Stomach (tissue), 8 donors: ENCODE measurements at regions not wholly inside any gene's neighbourhood (a gene's known extent, or its start where the extent isn't known, plus 50 kb on each side); places are given as distances from the start of the nearest gene placed in this dataset.

Experiments used
- DNase-seq, 2 donors: peaks; one replicate each; pipeline versions ENCODE4 v3.0.0 to v3.0.0-alpha.2; 2013 to 2019
- H3K27ac ChIP-seq, 5 donors: fragments of 200-600 bp in 4 of 5; sonication (generic) in 4 of 5; one replicate each; pipeline ENCODE4 v1.5.1; 2013 to 2019; ENCODE audit warnings: mild to moderate bottlenecking in 1 of 5, moderate library complexity in 1 of 5
- H3K27me3 ChIP-seq, 3 donors: fragments of 200-600 bp; sonication (generic); one replicate each; pipeline ENCODE4 v1.5.1; 2017 to 2019; ENCODE audit warnings: mixed run types in 1 of 3
- H3K36me3 ChIP-seq, 4 donors: fragments of 200-600 bp; sonication (generic); 1 replicate in 3 of 4; 2 replicates in 1 of 4; pipeline ENCODE4 v1.5.1; 2016 to 2019
- H3K4me1 ChIP-seq, 4 donors: fragments of 200-600 bp; sonication (generic); one replicate each; pipeline ENCODE4 v1.5.1; 2016 to 2019
- H3K4me3 ChIP-seq, 4 donors: fragments of 200-600 bp; sonication (generic) in 3 of 4; one replicate each; pipeline ENCODE4 v1.5.1; 2016 to 2019; ENCODE audit warnings: mild to moderate bottlenecking in 1 of 4
- H3K9me3 ChIP-seq, 4 donors: fragments of 200-600 bp; sonication (generic); one replicate each; pipeline ENCODE4 v1.5.1; 2016 to 2019
- CTCF ChIP-seq, 7 experiments: fragments of 450-650 bp in 4 of 7; fragments of 200-600 bp in 3 of 7; sonication (generic) in 3 of 7; IDR thresholded peaks; one replicate each; pipeline ENCODE4 v1.5.1; 2016 to 2019; ENCODE audit warnings: antibody characterized with exemption in 7 of 7, control low read depth in 2 of 7, mild to moderate bottlenecking in 1 of 7
- EP300 ChIP-seq: sonication (generic); formaldehyde crosslinking; IDR thresholded peaks from one replicate; pipeline ENCODE4 v1.6.1; 2017; ENCODE audit warnings: antibody characterized with exemption
- POLR2A ChIP-seq, 4 donors: fragments of 450-650 bp; IDR thresholded peaks; one replicate each; pipeline ENCODE4 v1.6.1; 2016; ENCODE audit warnings: antibody characterized with exemption in 4 of 4, control low read depth in 2 of 4, mild to moderate bottlenecking in 1 of 4, moderate library complexity in 1 of 4
- POLR2AphosphoS5 ChIP-seq, 3 donors: sonication (generic); formaldehyde crosslinking; IDR thresholded peaks; one replicate each; pipeline ENCODE4 v1.6.1; 2016; ENCODE audit warnings: antibody characterized with exemption in 3 of 3
- WGBS, 5 donors: extraction: QIAGEN DNeasy Blood & Tissue Kit in 3 of 5; methylation state at CpG; one replicate each; pipeline versions ENCODE4 v1.1.5 to v1.1.7; 2013 to 2018; 5-methylcytosine and 5-hydroxymethylcytosine counted together
- intact Hi-C: fragments of 100-400 bp; cut with DNase I; formaldehyde crosslinking; loops from one replicate; pipeline ENCODE4 v1.15.1; 2023; ENCODE audit warnings: low total_unique reads
- donor health status: healthy with polysubstance abuse.
- donor health status: Bipolar disorder and iron deficiency.
- donor health status: healthy.

GRCh38 chr6:159513074-159513720, 179.8 kb downstream of the SOD2 start:
- H3K4me1 ChIP-seq = no peaks in the 10 kb centered on the region
- no peaks in the 10 kb centered on the region for H3K27me3 ChIP-seq
- no peak for DNase-seq
- H3K4me3 ChIP-seq = no peak overlapping the region
- TF ChIP-seq POLR2AphosphoS5 (IDR thresholded peaks at IDR 0.05) (no peak), POLR2A (IDR thresholded peaks at IDR 0.05) (no peak), EP300 (no peak), CTCF (IDR thresholded peaks at IDR 0.05) (no peak)
- no peak overlapping the region for H3K27ac ChIP-seq
- peaks cover 0 to 15% (median 4%) of the 10 kb centered on the region in 4 donors for H3K9me3 ChIP-seq
- no peaks in the 10 kb centered on the region for H3K36me3 ChIP-seq
- intact Hi-C loops = no loop called here
- WGBS, 5 donors = 82 to 93% (median 89%) methylated on average over 7 of the region's 7 CpGs

GRCh38 chr6:159512571-159512970, 180.5 kb downstream of the SOD2 start:
- no peaks in the 10 kb centered on the region for H3K4me1 ChIP-seq
- no peaks in the 10 kb centered on the region for H3K36me3 ChIP-seq
- WGBS, 5 donors = 70 to 91% (median 76%) methylated on average over 2 of the region's 2 CpGs
- H3K4me3 ChIP-seq = no peak overlapping the region
- no peaks in the 10 kb centered on the region for H3K27me3 ChIP-seq
- H3K9me3 ChIP-seq = peaks cover 0 to 15% (median 4%) of the 10 kb centered on the region in 4 donors
- no peak for TF ChIP-seq POLR2AphosphoS5 (IDR thresholded peaks at IDR 0.05)
- no peak for TF ChIP-seq EP300
- TF ChIP-seq CTCF (IDR thresholded peaks at IDR 0.05) = no peak
- TF ChIP-seq POLR2A (IDR thresholded peaks at IDR 0.05) = no peak
- H3K27ac ChIP-seq = no peak overlapping the region
- intact Hi-C loops = no loop called here
- no peak for DNase-seq

GRCh38 chr6:159512104-159512503, 180.9 kb downstream of the SOD2 start:
- TF ChIP-seq CTCF (IDR thresholded peaks at IDR 0.05) (no peak), POLR2A (IDR thresholded peaks at IDR 0.05) (no peak), EP300 (no peak), POLR2AphosphoS5 (IDR thresholded peaks at IDR 0.05) (no peak)
- Histone ChIP-seq H3K4me1 (no peaks in the 10 kb centered on the region), H3K9me3 (peaks cover 0 to 15% (median 4%) of the 10 kb centered on the region in 4 donors), H3K27me3 (no peaks in the 10 kb centered on the region), H3K4me3 (no peak overlapping the region), H3K27ac (no peak overlapping the region), H3K36me3 (no peaks in the 10 kb centered on the region)
- DNase-seq = no peak
- WGBS, 5 donors = 74 to 82% (median 80%) methylated on average over 2 of the region's 2 CpGs
- intact Hi-C loops = no loop called here

GRCh38 chr6:159510141-159510540, 182.9 kb downstream of the SOD2 start:
- no peaks in the 10 kb centered on the region for H3K9me3 ChIP-seq
- H3K4me3 ChIP-seq = no peak overlapping the region
- no peaks in the 10 kb centered on the region for H3K36me3 ChIP-seq
- 74 to 83% (median 80%) methylated on average over 8 of the region's 8 CpGs for WGBS, 5 donors
- TF ChIP-seq EP300 (no peak), CTCF (IDR thresholded peaks at IDR 0.05) (no peak), POLR2AphosphoS5 (IDR thresholded peaks at IDR 0.05) (no peak), POLR2A (IDR thresholded peaks at IDR 0.05) (no peak)
- DNase-seq = no peak
- intact Hi-C loops = no loop called here
- no peaks in the 10 kb centered on the region for H3K4me1 ChIP-seq
- H3K27me3 ChIP-seq = no peaks in the 10 kb centered on the region
- no peak overlapping the region for H3K27ac ChIP-seq
